ENCODE measurements at regions not wholly inside any gene's neighbourhood (a gene's known extent, or its start where the extent isn't known, plus 50 kb on each side); places are given as distances from the start of the nearest gene placed in this dataset.

- H3K27me3 ChIP-seq (ENCODE audit: control insufficient read depth, insufficient read depth, low read length) = no peaks in the 10 kb centered on the region
Observed at GRCh38 chr7:17601921-17602320, 303.5 kb downstream of the AHR start.

GRCh38 chr7:17608114-17608833 is 309.8 kb downstream of the AHR start:
- DNase-seq (ENCODE audit: low read depth) = no peak
- no peaks in the 10 kb centered on the region for H3K36me3 ChIP-seq (ENCODE audit: control insufficient read depth, insufficient read depth, low read length)
- H3K4me3 ChIP-seq (ENCODE audit: low read depth, low read length) = no peak overlapping the region
- TF ChIP-seq, protein P1, sequence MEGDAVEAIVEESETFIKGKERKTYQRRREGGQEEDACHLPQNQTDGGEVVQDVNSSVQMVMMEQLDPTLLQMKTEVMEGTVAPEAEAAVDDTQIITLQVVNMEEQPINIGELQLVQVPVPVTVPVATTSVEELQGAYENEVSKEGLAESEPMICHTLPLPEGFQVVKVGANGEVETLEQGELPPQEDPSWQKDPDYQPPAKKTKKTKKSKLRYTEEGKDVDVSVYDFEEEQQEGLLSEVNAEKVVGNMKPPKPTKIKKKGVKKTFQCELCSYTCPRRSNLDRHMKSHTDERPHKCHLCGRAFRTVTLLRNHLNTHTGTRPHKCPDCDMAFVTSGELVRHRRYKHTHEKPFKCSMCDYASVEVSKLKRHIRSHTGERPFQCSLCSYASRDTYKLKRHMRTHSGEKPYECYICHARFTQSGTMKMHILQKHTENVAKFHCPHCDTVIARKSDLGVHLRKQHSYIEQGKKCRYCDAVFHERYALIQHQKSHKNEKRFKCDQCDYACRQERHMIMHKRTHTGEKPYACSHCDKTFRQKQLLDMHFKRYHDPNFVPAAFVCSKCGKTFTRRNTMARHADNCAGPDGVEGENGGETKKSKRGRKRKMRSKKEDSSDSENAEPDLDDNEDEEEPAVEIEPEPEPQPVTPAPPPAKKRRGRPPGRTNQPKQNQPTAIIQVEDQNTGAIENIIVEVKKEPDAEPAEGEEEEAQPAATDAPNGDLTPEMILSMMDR (IDR thresholded peaks at IDR 0.05; ENCODE audit: insufficient read depth, low read length, poor library complexity, severe bottlenecking) = no peak
- no peaks in the 10 kb centered on the region for H3K27me3 ChIP-seq (ENCODE audit: control insufficient read depth, insufficient read depth, low read length)

More at GRCh38 chr7:17601921-17602320, 303.5 kb downstream of the AHR start:
- Histone ChIP-seq H3K36me3 (ENCODE audit: control insufficient read depth, insufficient read depth, low read length) (no peaks in the 10 kb centered on the region), H3K4me3 (ENCODE audit: low read depth, low read length) (no peak overlapping the region)
- TF ChIP-seq, protein P1 (IDR thresholded peaks at IDR 0.05; ENCODE audit: insufficient read depth, low read length, poor library complexity, severe bottlenecking) = no peak
- no peak for DNase-seq (ENCODE audit: low read depth)

GRCh38 chr7:17611611-17612010 is 313.2 kb downstream of the AHR start:
- H3K27me3 ChIP-seq (ENCODE audit: control insufficient read depth, insufficient read depth, low read length) = no peaks in the 10 kb centered on the region
- H3K36me3 ChIP-seq (ENCODE audit: control insufficient read depth, insufficient read depth, low read length) = no peaks in the 10 kb centered on the region
- no peak for DNase-seq (ENCODE audit: low read depth)
- H3K4me3 ChIP-seq (ENCODE audit: low read depth, low read length) = no peak overlapping the region
- TF ChIP-seq, protein P1 (IDR thresholded peaks at IDR 0.05; ENCODE audit: insufficient read depth, low read length, poor library complexity, severe bottlenecking) = no peak

- DNase-seq (ENCODE audit: low read depth) = no peak
- no peaks in the 10 kb centered on the region for H3K27me3 ChIP-seq (ENCODE audit: control insufficient read depth, insufficient read depth, low read length)
- TF ChIP-seq, protein P1 (IDR thresholded peaks at IDR 0.05; ENCODE audit: insufficient read depth, low read length, poor library complexity, severe bottlenecking) = no peak
- peaks cover 2% of the 10 kb centered on the region for H3K36me3 ChIP-seq (ENCODE audit: control insufficient read depth, insufficient read depth, low read length)
- H3K4me3 ChIP-seq (ENCODE audit: low read depth, low read length) = no peak overlapping the region
Observed at GRCh38 chr7:17613338-17614041, 315.0 kb downstream of the AHR start.

DNA sequence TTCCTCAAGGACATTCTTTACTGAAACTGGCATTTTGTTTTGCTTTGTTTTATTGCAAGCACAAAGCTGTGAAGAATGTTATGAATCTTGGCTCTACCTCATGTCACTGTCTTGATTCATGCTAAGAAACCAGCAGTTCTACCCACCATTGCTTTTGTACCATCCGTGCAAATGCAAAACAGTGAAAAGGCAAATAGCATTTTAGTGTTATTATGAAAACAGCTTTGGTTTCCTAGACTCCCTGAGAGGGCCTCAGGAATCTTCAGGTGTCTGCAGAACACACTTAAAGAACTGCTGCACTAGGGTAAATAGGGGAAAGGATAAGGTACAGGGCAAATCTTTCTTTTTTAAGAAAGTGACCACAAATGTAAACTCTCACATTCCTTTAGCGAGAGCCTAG is 318.9 kb downstream of the AHR start:
- no peak overlapping the region for H3K4me3 ChIP-seq (ENCODE audit: low read depth, low read length)
- DNase-seq (ENCODE audit: low read depth) = no peak
- H3K27me3 ChIP-seq (ENCODE audit: control insufficient read depth, insufficient read depth, low read length) = no peaks in the 10 kb centered on the region
- peaks cover 2% of the 10 kb centered on the region for H3K36me3 ChIP-seq (ENCODE audit: control insufficient read depth, insufficient read depth, low read length)
- TF ChIP-seq, protein P1 (IDR thresholded peaks at IDR 0.05; ENCODE audit: insufficient read depth, low read length, poor library complexity, severe bottlenecking) = no peak

Data from kidney epithelial cell (primary cell).